ENCODE measurements at regions not wholly inside any gene's neighbourhood (a gene's known extent, or its start where the extent isn't known, plus 50 kb on each side); places are given as distances from the start of the nearest gene placed in this dataset.
"Not testable (repeated sequence)": the region's sequence is repeated elsewhere in the genome, so short reads cannot be mapped to it uniquely, and the experiment has no call there.

- Histone ChIP-seq H3K4me3 (no peak overlapping the region), H3K4me1 (no peaks in the 10 kb centered on the region), H3K9me3 (no peaks in the 10 kb centered on the region), H3K27me3 (no peaks in the 10 kb centered on the region), H3K36me3 (no peaks in the 10 kb centered on the region), H3K27ac (no peak overlapping the region)
- 86 to 92% (median 86%) methylated on average over 5 of the region's 5 CpGs for WGBS, 5 donors
- DNase-seq = no peak
- no peak for TF ChIP-seq CTCF (IDR thresholded peaks at IDR 0.05)
- TF ChIP-seq POLR2AphosphoS5 (IDR thresholded peaks at IDR 0.05) = no peak
- TF ChIP-seq EP300 (IDR thresholded peaks at IDR 0.05) = no peak
- no peak for TF ChIP-seq POLR2A (IDR thresholded peaks at IDR 0.05)
- intact Hi-C loops (cut with DNase I; ENCODE audit: low total_unique reads) = no loop called here
These were observed 82.4 kb downstream of the TRIM43 start for GRCh38 chr2:95674186-95674585.

- H3K9me3 ChIP-seq; H3K4me1 ChIP-seq; DNase-seq; H3K27ac ChIP-seq; H3K27me3 ChIP-seq; H3K36me3 ChIP-seq; H3K4me3 ChIP-seq; intact Hi-C loops (cut with DNase I; ENCODE audit: low total_unique reads): not testable (repeated sequence)
- 60 to 83% (median 67%) methylated on average over 1 of the region's 1 CpG for WGBS, 5 donors
These were observed 84.8 kb downstream of the TRIM43 start for GRCh38 chr2:95676573-95676972.

GRCh38 chr2:95677346-95677745 lies 85.5 kb downstream of the TRIM43 start:
- 76 to 90% (median 79%) methylated on average over 4 of the region's 4 CpGs for WGBS, 5 donors

GRCh38 chr2:95677833-95678232 lies 86.0 kb downstream of the TRIM43 start:
- 67 to 83% (median 73%) methylated on average over 3 of the region's 3 CpGs for WGBS, 5 donors
- peaks cover 0 to 13% (median 9%) of the 10 kb centered on the region in 4 donors for H3K4me1 ChIP-seq
- H3K36me3 ChIP-seq; H3K27me3 ChIP-seq; DNase-seq; H3K4me3 ChIP-seq; intact Hi-C loops (cut with DNase I; ENCODE audit: low total_unique reads); H3K9me3 ChIP-seq; H3K27ac ChIP-seq: not testable (repeated sequence)

More at GRCh38 chr2:95677346-95677745, 85.5 kb downstream of the TRIM43 start:
- TF ChIP-seq POLR2AphosphoS5 (IDR thresholded peaks at IDR 0.05) (no peak), POLR2A (IDR thresholded peaks at IDR 0.05) (no peak), EP300 (IDR thresholded peaks at IDR 0.05) (no peak), CTCF (IDR thresholded peaks at IDR 0.05) (no peak)
- H3K36me3 ChIP-seq = no peaks in the 10 kb centered on the region
- DNase-seq = no peak
- no peak overlapping the region for H3K27ac ChIP-seq
- intact Hi-C loops (cut with DNase I; ENCODE audit: low total_unique reads) = no loop called here
- no peaks in the 10 kb centered on the region for H3K27me3 ChIP-seq
- H3K9me3 ChIP-seq = no peaks in the 10 kb centered on the region
- H3K4me1 ChIP-seq = peaks cover 0 to 8% (median 4%) of the 10 kb centered on the region in 4 donors
- no peak overlapping the region for H3K4me3 ChIP-seq

- peaks cover 0 to 18% (median 14%) of the 10 kb centered on the region in 4 donors for H3K4me1 ChIP-seq
- DNase-seq; H3K36me3 ChIP-seq; H3K27me3 ChIP-seq; H3K4me3 ChIP-seq; intact Hi-C loops (cut with DNase I; ENCODE audit: low total_unique reads); H3K27ac ChIP-seq; H3K9me3 ChIP-seq: not testable (repeated sequence)
- 83 to 100% (median 90%) methylated on average over 1 of the region's 1 CpG for WGBS, 5 donors
These were observed 89.4 kb downstream of the TRIM43 start for GRCh38 chr2:95681158-95681557.

- peaks cover 0 to 23% (median 17%) of the 10 kb centered on the region in 4 donors for H3K4me1 ChIP-seq
- H3K27me3 ChIP-seq; H3K36me3 ChIP-seq; H3K9me3 ChIP-seq; DNase-seq; intact Hi-C loops (cut with DNase I; ENCODE audit: low total_unique reads); H3K27ac ChIP-seq; H3K4me3 ChIP-seq: not testable (repeated sequence)
- 21 to 40% (median 31%) methylated on average over 4 to 6 of the region's 6 CpGs for WGBS, 5 donors
These were observed 89.8 kb downstream of the TRIM43 start for GRCh38 chr2:95681589-95682081.

GRCh38 chr2:95682889-95683517 lies 91.2 kb downstream of the TRIM43 start:
- H3K36me3 ChIP-seq; H3K27me3 ChIP-seq; intact Hi-C loops (cut with DNase I; ENCODE audit: low total_unique reads); DNase-seq; H3K9me3 ChIP-seq: not testable (repeated sequence)
- peak overlapping the region; percentile 65 to 81 (median 70) for H3K27ac ChIP-seq
- H3K4me3 ChIP-seq = peak overlapping the region; percentile 41 to 51 (median 46)
- H3K4me1 ChIP-seq = peaks cover 0 to 25% (median 18%) of the 10 kb centered on the region in 4 donors
- 3 to 8% (median 5%) methylated on average over 19 of the region's 19 CpGs for WGBS, 5 donors
